Aorta (tissue), 5 donors: ENCODE measurements at regions not wholly inside any gene's neighbourhood (a gene's known extent, or its start where the extent isn't known, plus 50 kb on each side); places are given as distances from the start of the nearest gene placed in this dataset.

Experiments used
- ATAC-seq: fragments of 200-7000 bp; cut with Tn5 transposase; one replicate; pipeline ENCODE4 v1.9.1; 2022; ENCODE audit warnings: moderate library complexity; ENCODE audit not compliant: low FRiP score
- DNase-seq, 2 donors: peaks; one replicate each; pipeline ENCODE4 v3.0.0-alpha.2; 2020
- H3K27ac ChIP-seq, 2 donors: one replicate each; pipeline ENCODE4 v1.5.1; 2013; ENCODE audit warnings: low read length in 2 of 2, mild to moderate bottlenecking in 2 of 2, moderate library complexity in 2 of 2, control low read depth in 1 of 2, inconsistent platforms in 1 of 2, low read depth in 1 of 2
- H3K27me3 ChIP-seq, 2 donors: one replicate each; pipeline ENCODE4 v1.6.1; 2013; ENCODE audit warnings: control low read depth in 1 of 2, low read length in 1 of 2, mild to moderate bottlenecking in 1 of 2, moderate library complexity in 1 of 2; ENCODE audit not compliant: insufficient read depth in 2 of 2, control insufficient read depth in 1 of 2
- H3K36me3 ChIP-seq, 2 donors: one replicate each; pipeline ENCODE4 v1.6.1; 2013; ENCODE audit warnings: control low read depth in 1 of 2, low read length in 1 of 2, mild to moderate bottlenecking in 1 of 2; ENCODE audit not compliant: insufficient read depth in 2 of 2, control insufficient read depth in 1 of 2
- H3K4me1 ChIP-seq, 2 donors: one replicate each; pipeline ENCODE4 v1.6.1; 2013; ENCODE audit warnings: low read length in 2 of 2, control low read depth in 1 of 2, mild to moderate bottlenecking in 1 of 2, moderate library complexity in 1 of 2; ENCODE audit not compliant: insufficient read depth in 2 of 2, control insufficient read depth in 1 of 2
- H3K4me3 ChIP-seq, 2 donors: one replicate each; pipeline ENCODE4 v1.5.1; 2013; ENCODE audit warnings: low read length in 2 of 2, control low read depth in 1 of 2, mild to moderate bottlenecking in 1 of 2
- H3K9me3 ChIP-seq: one replicate; pipeline ENCODE4 v1.6.1; 2013; ENCODE audit warnings: mild to moderate bottlenecking, low read length; ENCODE audit not compliant: control insufficient read depth
- WGBS, 2 donors: extraction: QIAGEN DNeasy Blood & Tissue Kit; methylation state at CpG; one replicate each; pipeline ENCODE4 v1.1.7; 2013; 5-methylcytosine and 5-hydroxymethylcytosine counted together
- intact Hi-C, 2 donors: fragments of 100-400 bp; cut with DNase I; formaldehyde crosslinking; loops; one replicate each; pipeline versions ENCODE4 v1.14.2 to v1.15.0; 2022
- donor health status: healthy with polysubstance abuse.
- donor health status: Bipolar disorder and iron deficiency.
- donor health status: DM: no; HTN: no; CAD: no.
- donor health status: DM: no; HTN: no; CAD: no.
- donor health status: DM: yes; HTN: yes; CAD: no.

DNA sequence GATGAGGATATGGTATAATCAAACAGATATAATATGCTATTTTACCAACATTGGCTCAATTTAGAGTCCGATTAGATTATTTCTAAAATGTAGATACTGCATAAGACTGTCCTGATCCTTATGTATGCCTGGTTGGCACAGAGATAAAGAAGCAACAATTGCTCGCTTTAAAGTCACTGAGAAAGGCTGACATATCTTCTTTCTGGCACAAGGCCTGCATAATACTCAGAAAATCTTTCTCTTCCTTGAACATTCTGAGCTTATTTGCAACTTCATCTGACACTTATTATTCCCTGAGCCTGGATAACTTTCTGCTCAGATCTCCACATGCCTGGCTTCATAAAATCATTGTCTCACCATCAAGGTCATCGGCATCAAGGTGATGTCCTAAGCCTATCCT lies 219.3 kb upstream of the CDH9 start:
- Histone ChIP-seq H3K36me3 (no peaks in the 10 kb centered on the region), H3K4me1 (no peaks in the 10 kb centered on the region), H3K27me3 (no peaks in the 10 kb centered on the region), H3K27ac (no peak overlapping the region), H3K9me3 (no peaks in the 10 kb centered on the region), H3K4me3 (no peak overlapping the region)
- WGBS, 2 donors = 81 to 85% methylated on average over 3 of the region's 3 CpGs
- no peak for ATAC-seq
- no peak for DNase-seq
- intact Hi-C loops = no loop called here

DNA sequence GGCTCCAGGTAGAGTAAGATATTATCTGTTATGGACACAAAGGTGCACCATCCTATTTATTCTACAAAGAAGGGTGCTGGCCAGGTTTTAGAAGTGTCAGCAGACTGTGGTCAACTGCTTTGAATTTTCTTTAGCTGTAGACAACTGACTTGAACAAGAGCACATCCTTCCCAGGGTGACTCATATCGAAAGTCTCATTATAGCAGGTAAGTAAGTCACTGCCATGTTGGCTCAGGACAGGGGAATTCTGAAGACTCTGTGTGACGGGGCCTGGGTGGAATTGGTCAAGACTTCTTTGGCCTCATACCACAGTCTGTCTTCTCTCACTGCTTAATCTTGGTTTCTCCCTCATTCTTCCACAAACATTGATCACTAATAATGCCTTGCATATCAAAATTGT lies 214.5 kb upstream of the CDH9 start:
- 81 to 89% methylated on average over 2 of the region's 2 CpGs for WGBS, 2 donors
- no peaks in the 10 kb centered on the region for H3K27me3 ChIP-seq

DNA sequence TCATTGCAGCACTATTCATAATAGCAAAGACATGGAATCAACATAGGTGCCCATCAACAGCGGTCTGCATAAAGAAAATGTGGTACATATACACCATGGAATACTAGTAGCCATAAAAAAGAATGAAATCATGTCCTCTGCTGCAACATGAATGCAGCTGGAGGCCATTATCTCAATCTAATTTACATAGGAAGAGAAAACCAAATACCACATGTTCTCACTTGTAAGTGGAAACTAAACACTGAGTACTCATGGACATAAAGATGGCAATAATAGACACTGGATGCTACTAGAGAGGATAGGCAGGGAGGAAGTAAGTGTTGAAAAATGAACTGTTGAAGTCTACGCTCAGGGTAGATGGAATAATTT lies 203.9 kb upstream of the CDH9 start:
- WGBS, 2 donors = 75 to 86% methylated on average over 2 of the region's 2 CpGs
- Histone ChIP-seq H3K9me3 (no peaks in the 10 kb centered on the region), H3K36me3 (no peaks in the 10 kb centered on the region), H3K4me3 (no peak overlapping the region), H3K4me1 (no peaks in the 10 kb centered on the region), H3K27me3 (no peaks in the 10 kb centered on the region), H3K27ac (no peak overlapping the region)
- ATAC-seq (no peak), DNase-seq (no peak)
- intact Hi-C loops = no loop called here

More for the DNA sequence above, 214.5 kb upstream of the CDH9 start:
- no peak overlapping the region for H3K4me3 ChIP-seq
- DNase-seq = no peak
- H3K27ac ChIP-seq = no peak overlapping the region
- intact Hi-C loops = no loop called here
- no peaks in the 10 kb centered on the region for H3K4me1 ChIP-seq
- no peak for ATAC-seq
- H3K36me3 ChIP-seq = no peaks in the 10 kb centered on the region
- no peaks in the 10 kb centered on the region for H3K9me3 ChIP-seq

DNA sequence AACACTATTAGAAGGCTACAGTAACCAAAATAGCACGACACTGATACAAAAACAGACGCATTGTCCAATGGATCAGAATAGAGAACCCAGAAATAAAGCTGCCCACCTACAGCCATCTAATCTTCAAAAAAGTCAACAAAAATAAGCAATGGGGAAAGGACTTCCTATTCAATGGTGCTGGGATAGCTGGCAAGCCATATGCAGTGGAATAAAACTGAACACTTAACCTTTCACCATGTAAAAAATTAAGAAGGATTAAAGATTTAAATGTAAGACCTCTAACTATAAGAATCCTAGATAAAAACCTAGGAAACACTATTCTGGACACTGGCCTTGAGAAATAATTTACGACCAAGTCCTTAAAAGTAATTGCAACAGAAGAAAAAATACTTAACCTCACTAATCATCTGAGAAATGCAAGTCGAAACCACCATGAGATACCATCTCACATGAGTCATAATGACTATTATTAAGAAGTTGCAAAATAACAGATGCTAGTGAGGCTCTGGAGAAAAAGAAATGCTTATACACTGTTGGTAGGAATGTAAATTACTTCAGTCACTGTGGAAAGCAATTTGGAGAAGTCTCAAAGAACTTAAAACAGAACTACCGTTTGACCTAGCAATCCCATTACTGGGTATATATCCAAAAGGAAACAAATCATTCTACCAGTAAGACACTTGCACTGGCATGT lies 203.3 kb upstream of the CDH9 start:
- H3K27ac ChIP-seq = no peak overlapping the region
- no peaks in the 10 kb centered on the region for H3K9me3 ChIP-seq
- no peak overlapping the region for H3K4me3 ChIP-seq
- no peaks in the 10 kb centered on the region for H3K4me1 ChIP-seq
- H3K27me3 ChIP-seq = no peaks in the 10 kb centered on the region
- WGBS, 2 donors = 38 to 49% methylated on average over 5 of the region's 5 CpGs
- intact Hi-C loops = no loop called here
- ATAC-seq (no peak), DNase-seq (no peak)
- H3K36me3 ChIP-seq = no peaks in the 10 kb centered on the region

DNA sequence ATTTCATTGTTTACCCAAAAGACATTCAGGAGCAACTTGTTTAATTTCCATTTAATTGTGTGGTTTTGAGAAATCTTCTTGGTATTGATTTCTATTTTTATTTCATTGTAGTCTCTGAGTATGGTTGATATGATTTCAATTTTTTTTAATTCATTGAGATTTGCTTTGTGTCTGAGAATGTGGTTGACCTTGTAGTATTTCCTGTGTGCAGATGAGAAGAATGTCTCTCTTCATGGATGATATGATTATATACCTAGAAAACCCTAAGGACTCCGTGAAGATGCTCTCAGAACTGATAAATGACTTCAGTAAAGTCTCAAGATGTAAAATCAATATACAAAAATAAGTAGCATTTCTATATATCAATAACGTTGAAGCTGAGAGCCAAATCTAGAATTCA lies 202.4 kb upstream of the CDH9 start:
- no peak overlapping the region for H3K27ac ChIP-seq
- H3K9me3 ChIP-seq = no peaks in the 10 kb centered on the region
- ATAC-seq = no peak
- no peak overlapping the region for H3K4me3 ChIP-seq
- 66 to 70% methylated on average over 2 of the region's 2 CpGs for WGBS, 2 donors
- H3K27me3 ChIP-seq = no peaks in the 10 kb centered on the region
- DNase-seq = no peak
- H3K36me3 ChIP-seq = no peaks in the 10 kb centered on the region
- intact Hi-C loops = no loop called here
- H3K4me1 ChIP-seq = no peaks in the 10 kb centered on the region

DNA sequence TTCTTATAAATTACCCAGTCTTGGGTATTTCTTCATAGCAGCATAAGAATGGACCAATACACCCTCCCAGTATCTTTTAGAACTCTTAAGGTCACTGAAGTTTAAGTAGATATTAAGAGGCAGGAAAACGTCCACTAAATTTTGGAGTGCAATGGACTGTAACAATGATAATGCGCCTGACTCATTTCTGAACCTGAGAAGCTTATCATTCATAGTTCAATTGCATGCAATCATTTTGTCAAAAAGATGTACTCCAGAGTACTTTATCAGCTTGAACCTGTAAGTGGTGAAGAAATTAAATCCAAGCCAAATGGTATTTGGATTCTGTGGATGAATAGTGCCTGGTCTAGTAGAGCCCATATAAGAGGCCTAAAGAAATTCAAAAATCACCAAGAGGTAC lies 196.5 kb upstream of the CDH9 start:
- DNase-seq = no peak
- 68 to 70% methylated on average over 2 of the region's 2 CpGs for WGBS, 2 donors
- no peaks in the 10 kb centered on the region for H3K36me3 ChIP-seq
- H3K4me1 ChIP-seq = no peaks in the 10 kb centered on the region
- no peaks in the 10 kb centered on the region for H3K27me3 ChIP-seq
- no peak for ATAC-seq
- H3K27ac ChIP-seq = no peak overlapping the region
- no peak overlapping the region for H3K4me3 ChIP-seq
- intact Hi-C loops = no loop called here
- H3K9me3 ChIP-seq = no peaks in the 10 kb centered on the region

DNA sequence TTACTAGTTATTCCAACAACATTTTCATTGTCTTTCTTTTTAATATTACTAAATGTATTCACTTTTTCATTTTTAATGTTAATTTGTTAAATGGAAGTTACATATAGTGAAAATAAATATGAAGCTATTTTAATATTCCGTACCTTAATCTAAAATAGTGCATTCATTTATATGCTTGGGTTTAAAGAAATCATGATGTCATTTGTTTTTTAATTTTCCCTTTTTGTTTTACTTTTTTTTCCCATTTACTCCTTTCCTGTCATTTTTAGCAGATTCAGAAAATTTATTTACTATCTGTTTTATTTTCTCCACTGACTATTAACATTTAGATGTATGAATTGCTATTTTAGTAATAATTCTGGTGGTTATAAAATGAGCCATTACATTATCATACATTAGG lies 183.0 kb upstream of the CDH9 start:
- H3K36me3 ChIP-seq = no peaks in the 10 kb centered on the region
- H3K27me3 ChIP-seq = no peaks in the 10 kb centered on the region
- no peak overlapping the region for H3K27ac ChIP-seq
- DNase-seq = no peak
- intact Hi-C loops = no loop called here
- no peaks in the 10 kb centered on the region for H3K9me3 ChIP-seq
- H3K4me1 ChIP-seq = no peaks in the 10 kb centered on the region
- ATAC-seq = no peak
- no peak overlapping the region for H3K4me3 ChIP-seq
- WGBS, 2 donors = 79 to 92% methylated on average over 1 of the region's 1 CpG

DNA sequence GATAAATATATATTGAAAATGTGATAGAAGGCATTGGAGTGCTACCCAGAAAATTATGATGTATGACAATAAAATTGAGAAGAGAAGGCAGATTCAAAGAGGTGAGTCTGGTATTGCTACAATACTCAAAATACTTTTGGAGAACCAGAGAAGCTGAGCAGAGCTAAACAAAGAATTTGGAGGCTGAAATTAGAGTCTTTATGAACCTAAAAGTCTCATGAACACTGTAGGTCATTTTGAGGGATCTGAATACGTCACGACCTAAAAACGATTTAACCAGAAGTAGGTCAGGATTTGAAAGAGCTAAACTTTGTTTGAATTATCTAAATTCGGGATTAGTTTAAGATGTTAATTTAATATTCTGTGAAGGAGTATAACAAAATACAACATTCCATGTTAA lies 182.4 kb upstream of the CDH9 start:
- H3K9me3 ChIP-seq = no peaks in the 10 kb centered on the region
- no peak overlapping the region for H3K27ac ChIP-seq
- intact Hi-C loops = no loop called here
- ATAC-seq (no peak), DNase-seq (no peak)
- no peaks in the 10 kb centered on the region for H3K36me3 ChIP-seq
- 88% methylated on average over 4 of the region's 4 CpGs for WGBS, 2 donors
- no peaks in the 10 kb centered on the region for H3K4me1 ChIP-seq
- no peaks in the 10 kb centered on the region for H3K27me3 ChIP-seq
- no peak overlapping the region for H3K4me3 ChIP-seq

DNA sequence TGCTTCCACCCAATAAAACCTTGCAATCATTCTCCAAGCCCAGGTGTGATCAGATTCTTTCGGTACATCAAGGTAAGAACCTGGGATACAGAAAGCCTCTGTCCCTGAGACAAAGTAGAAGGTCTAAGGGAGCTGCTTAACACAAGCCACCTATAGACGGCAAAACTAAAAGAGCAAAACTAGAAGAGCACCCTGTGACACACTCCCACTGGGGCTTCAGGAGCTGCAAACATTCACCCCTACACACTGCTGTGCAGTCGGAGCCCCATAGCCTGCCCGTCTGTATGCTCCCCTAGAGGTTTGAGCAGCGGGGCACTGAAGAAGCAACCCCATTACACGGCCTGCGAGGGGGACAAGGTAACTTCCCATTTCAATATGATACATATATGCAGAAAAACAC lies 179.6 kb upstream of the CDH9 start:
- H3K9me3 ChIP-seq = no peaks in the 10 kb centered on the region
- H3K36me3 ChIP-seq = no peaks in the 10 kb centered on the region
- intact Hi-C loops = no loop called here
- 91 to 93% methylated on average over 7 of the region's 7 CpGs for WGBS, 2 donors
- DNase-seq (peak in 1 of 2 donors; percentile 36), ATAC-seq (no peak)
- no peaks in the 10 kb centered on the region for H3K27me3 ChIP-seq
- H3K27ac ChIP-seq = no peak overlapping the region
- H3K4me1 ChIP-seq = no peaks in the 10 kb centered on the region
- H3K4me3 ChIP-seq = no peak overlapping the region
